Ishikawa (cell line): ENCODE measurements at regions not wholly inside any gene's neighbourhood (a gene's known extent, or its start where the extent isn't known, plus 50 kb on each side); places are given as distances from the start of the nearest gene placed in this dataset.
A peak's percentile ranks its signal among the peaks of the same experiment; 100 is the strongest.

Experiments used
- CEBPB ChIP-seq: IDR thresholded peaks from 2 replicates; pipeline ENCODE4 v1.6.1; 2012
- CREB1 ChIP-seq: IDR thresholded peaks from 2 replicates; pipeline ENCODE4 v1.6.1; 2012; ENCODE audit warnings: low read depth
- EGR1 ChIP-seq: IDR thresholded peaks from 2 replicates; pipeline ENCODE4 v1.6.1; 2012
- EP300 ChIP-seq: IDR thresholded peaks from 2 replicates; pipeline ENCODE4 v1.6.1; 2012; ENCODE audit warnings: borderline replicate concordance
- FOXM1 ChIP-seq: IDR thresholded peaks from 2 replicates; pipeline ENCODE4 v1.6.1; 2012; ENCODE audit warnings: low read depth, borderline replicate concordance
- NFIC ChIP-seq: IDR thresholded peaks from 2 replicates; pipeline ENCODE4 v1.6.1; 2012
- RAD21 ChIP-seq: IDR thresholded peaks from 2 replicates; pipeline ENCODE4 v1.6.1; 2012; ENCODE audit warnings: low read depth
- TAF1 ChIP-seq: IDR thresholded peaks from 2 replicates; pipeline ENCODE4 v1.6.1; 2012; ENCODE audit warnings: low read depth, mild to moderate bottlenecking
- TCF12 ChIP-seq: IDR thresholded peaks from 2 replicates; pipeline ENCODE4 v1.6.1; 2012; ENCODE audit warnings: low read depth
- TEAD4 ChIP-seq: IDR thresholded peaks from 2 replicates; pipeline ENCODE4 v1.6.1; 2012
- YY1 ChIP-seq: IDR thresholded peaks from 2 replicates; pipeline ENCODE4 v1.6.1; 2012; ENCODE audit warnings: low read depth
- ZBTB7A ChIP-seq: IDR thresholded peaks from 2 replicates; pipeline ENCODE4 v1.6.1; 2012; ENCODE audit warnings: low read depth
- TF ChIP-seq, protein P1 (sequence below): IDR thresholded peaks from 2 replicates; pipeline ENCODE4 v1.6.1; 2012; ENCODE audit warnings: low read depth, mild to moderate bottlenecking
- TF ChIP-seq, protein P2 (sequence below): IDR thresholded peaks from 2 replicates; pipeline ENCODE4 v1.6.1; 2012
- TF ChIP-seq, protein P3 (sequence below): IDR thresholded peaks from 2 replicates; pipeline ENCODE4 v1.6.1; 2012

DNA sequence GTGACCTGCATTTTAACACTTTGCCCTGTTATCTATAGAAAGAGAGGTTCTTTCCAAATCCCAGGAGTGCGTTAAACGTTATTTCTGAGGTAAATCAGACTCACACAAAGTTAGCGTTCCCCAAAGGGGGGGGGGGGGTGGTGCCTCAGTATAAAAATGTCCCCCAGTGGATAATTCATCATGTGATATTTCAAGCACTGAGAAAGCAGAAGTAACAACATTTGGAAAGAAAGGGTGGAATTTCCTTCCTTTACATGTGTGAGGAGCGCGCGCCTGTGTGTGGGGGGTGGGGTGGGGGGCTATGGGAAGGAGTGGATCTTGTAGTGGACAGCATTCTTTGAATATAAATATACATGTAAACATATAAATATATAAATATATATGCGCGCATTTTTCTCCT is 630.9 kb downstream of the NYAP2 start:
- no peak for TF ChIP-seq RAD21
- no peak for TF ChIP-seq ZBTB7A
- no peak for TF ChIP-seq YY1
- TF ChIP-seq, protein P1, sequence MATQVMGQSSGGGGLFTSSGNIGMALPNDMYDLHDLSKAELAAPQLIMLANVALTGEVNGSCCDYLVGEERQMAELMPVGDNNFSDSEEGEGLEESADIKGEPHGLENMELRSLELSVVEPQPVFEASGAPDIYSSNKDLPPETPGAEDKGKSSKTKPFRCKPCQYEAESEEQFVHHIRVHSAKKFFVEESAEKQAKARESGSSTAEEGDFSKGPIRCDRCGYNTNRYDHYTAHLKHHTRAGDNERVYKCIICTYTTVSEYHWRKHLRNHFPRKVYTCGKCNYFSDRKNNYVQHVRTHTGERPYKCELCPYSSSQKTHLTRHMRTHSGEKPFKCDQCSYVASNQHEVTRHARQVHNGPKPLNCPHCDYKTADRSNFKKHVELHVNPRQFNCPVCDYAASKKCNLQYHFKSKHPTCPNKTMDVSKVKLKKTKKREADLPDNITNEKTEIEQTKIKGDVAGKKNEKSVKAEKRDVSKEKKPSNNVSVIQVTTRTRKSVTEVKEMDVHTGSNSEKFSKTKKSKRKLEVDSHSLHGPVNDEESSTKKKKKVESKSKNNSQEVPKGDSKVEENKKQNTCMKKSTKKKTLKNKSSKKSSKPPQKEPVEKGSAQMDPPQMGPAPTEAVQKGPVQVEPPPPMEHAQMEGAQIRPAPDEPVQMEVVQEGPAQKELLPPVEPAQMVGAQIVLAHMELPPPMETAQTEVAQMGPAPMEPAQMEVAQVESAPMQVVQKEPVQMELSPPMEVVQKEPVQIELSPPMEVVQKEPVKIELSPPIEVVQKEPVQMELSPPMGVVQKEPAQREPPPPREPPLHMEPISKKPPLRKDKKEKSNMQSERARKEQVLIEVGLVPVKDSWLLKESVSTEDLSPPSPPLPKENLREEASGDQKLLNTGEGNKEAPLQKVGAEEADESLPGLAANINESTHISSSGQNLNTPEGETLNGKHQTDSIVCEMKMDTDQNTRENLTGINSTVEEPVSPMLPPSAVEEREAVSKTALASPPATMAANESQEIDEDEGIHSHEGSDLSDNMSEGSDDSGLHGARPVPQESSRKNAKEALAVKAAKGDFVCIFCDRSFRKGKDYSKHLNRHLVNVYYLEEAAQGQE = no peak
- no peak for TF ChIP-seq EP300
- no peak for TF ChIP-seq TAF1
- TF ChIP-seq TEAD4 = no peak
- no peak for TF ChIP-seq NFIC
- no peak for TF ChIP-seq TCF12
- TF ChIP-seq, protein P2, sequence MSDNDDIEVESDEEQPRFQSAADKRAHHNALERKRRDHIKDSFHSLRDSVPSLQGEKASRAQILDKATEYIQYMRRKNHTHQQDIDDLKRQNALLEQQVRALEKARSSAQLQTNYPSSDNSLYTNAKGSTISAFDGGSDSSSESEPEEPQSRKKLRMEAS = no peak
- TF ChIP-seq CREB1 = no peak
- no peak for TF ChIP-seq FOXM1
- TF ChIP-seq, protein P3, sequence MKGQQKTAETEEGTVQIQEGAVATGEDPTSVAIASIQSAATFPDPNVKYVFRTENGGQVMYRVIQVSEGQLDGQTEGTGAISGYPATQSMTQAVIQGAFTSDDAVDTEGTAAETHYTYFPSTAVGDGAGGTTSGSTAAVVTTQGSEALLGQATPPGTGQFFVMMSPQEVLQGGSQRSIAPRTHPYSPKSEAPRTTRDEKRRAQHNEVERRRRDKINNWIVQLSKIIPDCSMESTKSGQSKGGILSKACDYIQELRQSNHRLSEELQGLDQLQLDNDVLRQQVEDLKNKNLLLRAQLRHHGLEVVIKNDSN = no peak
- no peak for TF ChIP-seq CEBPB
- TF ChIP-seq EGR1 = no peak

DNA sequence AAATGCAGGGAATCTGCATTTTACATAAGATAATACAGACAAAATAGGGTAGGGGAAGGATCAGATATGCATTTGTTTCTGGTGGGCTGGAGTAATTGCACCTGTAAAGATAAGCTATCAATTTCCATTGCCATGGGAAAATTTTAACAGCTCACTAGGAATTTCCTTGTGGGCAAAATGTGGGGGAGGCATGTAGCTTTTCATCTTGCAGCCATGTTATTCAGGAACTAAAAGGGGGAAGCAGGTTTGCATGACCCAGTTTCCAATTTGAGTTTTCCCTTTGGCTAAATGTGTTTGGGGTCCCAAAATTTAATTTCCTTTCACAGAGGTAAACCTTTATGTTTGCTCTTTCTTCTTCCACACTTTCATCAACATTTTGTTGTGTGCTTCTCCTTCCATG is 624.4 kb downstream of the NYAP2 start:
- TF ChIP-seq NFIC = no peak
- no peak for TF ChIP-seq FOXM1
- TF ChIP-seq, protein P1 = no peak
- TF ChIP-seq, protein P2 = no peak
- TF ChIP-seq CREB1 = no peak
- no peak for TF ChIP-seq TAF1
- no peak for TF ChIP-seq RAD21
- TF ChIP-seq TCF12 = no peak
- no peak for TF ChIP-seq ZBTB7A
- TF ChIP-seq, protein P3 = no peak
- no peak for TF ChIP-seq CEBPB

DNA sequence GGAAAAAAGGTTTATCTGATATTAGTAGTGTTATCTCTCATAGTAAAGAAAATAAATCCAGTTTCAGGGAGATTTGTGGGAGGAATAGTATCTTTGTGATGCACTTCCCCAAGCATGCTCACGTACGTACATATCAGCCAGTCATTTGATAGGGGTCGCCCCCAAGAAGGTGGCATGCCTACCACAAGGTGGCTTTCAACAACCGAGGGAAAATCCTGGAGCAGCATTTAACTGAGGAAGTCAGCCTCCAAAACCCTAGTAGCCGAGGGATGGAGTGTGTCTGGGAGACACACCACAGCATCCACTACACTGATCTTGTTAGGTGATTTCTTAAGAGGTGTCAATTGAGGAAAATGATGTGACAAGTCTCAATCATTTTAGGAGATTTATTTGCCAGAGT is 623.9 kb downstream of the NYAP2 start:
- TF ChIP-seq RAD21 = peak; percentile 27; the same call in 1 of the 2 replicates
- TF ChIP-seq CREB1 = no peak
- TF ChIP-seq TEAD4 = peak; percentile 37; the same call in 1 of the 2 replicates
- TF ChIP-seq TAF1 = no peak
- no peak for TF ChIP-seq NFIC
- no peak for TF ChIP-seq TCF12
- no peak for TF ChIP-seq EGR1
- TF ChIP-seq, protein P2 = no peak
- TF ChIP-seq, protein P1 = no peak
- no peak for TF ChIP-seq CEBPB

DNA sequence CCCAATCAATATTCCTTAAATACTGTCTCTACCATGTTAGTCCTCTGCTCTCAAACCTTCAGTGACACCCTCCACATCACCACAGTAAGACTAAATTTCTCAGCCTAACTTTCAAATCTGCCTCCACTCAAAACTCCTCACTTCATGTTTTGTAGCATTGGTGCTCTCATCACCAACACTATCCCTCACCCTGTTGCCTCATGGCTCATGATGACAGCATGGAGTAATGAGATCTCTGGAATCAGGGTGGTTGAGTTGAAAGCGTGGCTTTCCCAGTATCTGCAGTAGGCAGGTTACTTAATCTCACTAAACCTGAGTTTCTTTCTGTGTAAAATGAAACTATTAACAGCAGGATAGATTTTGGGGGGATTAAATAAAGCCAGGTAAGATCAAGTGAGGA is 621.4 kb downstream of the NYAP2 start:
- no peak for TF ChIP-seq ZBTB7A
- TF ChIP-seq CEBPB = no peak
- TF ChIP-seq NFIC = no peak
- no peak for TF ChIP-seq EP300
- no peak for TF ChIP-seq FOXM1
- TF ChIP-seq CREB1 = no peak
- TF ChIP-seq YY1 = no peak
- no peak for TF ChIP-seq TAF1
- TF ChIP-seq, protein P1 = no peak
- TF ChIP-seq TCF12 = no peak
- no peak for TF ChIP-seq RAD21
